ES-I3 (cell line): ENCODE measurements at regions not wholly inside any gene's neighbourhood (a gene's known extent, or its start where the extent isn't known, plus 50 kb on each side); places are given as distances from the start of the nearest gene placed in this dataset.
"Not testable (repeated sequence)": the region's sequence is repeated elsewhere in the genome, so short reads cannot be mapped to it uniquely, and the experiment has no call there.

Experiments
- H3K36me3 ChIP-seq: 2 replicates; pipeline ENCODE4 v1.6.1; 2013; ENCODE audit warnings: mild to moderate bottlenecking, low read length, control low read depth, moderate library complexity; ENCODE audit not compliant: insufficient read depth
- H3K4me1 ChIP-seq: 2 replicates; pipeline ENCODE4 v1.6.1; 2013; ENCODE audit warnings: mild to moderate bottlenecking, control low read depth, low read length; ENCODE audit not compliant: insufficient read depth
- H3K9ac ChIP-seq: 2 replicates; pipeline ENCODE4 v1.6.1; 2013; ENCODE audit warnings: low read depth, mild to moderate bottlenecking, low read length, moderate library complexity
- H3K9me3 ChIP-seq: 2 replicates; pipeline ENCODE4 v1.6.1; 2013; ENCODE audit warnings: mild to moderate bottlenecking, low read length, moderate library complexity; ENCODE audit not compliant: control insufficient read depth, insufficient read depth

GRCh38 chr2:17239550-17239949 lies 278.7 kb downstream of the RAD51AP2 start:
- Histone ChIP-seq H3K4me1 (no peaks in the 10 kb centered on the region), H3K9me3 (no peaks in the 10 kb centered on the region), H3K9ac (no peak overlapping the region), H3K36me3 (no peaks in the 10 kb centered on the region)

DNA sequence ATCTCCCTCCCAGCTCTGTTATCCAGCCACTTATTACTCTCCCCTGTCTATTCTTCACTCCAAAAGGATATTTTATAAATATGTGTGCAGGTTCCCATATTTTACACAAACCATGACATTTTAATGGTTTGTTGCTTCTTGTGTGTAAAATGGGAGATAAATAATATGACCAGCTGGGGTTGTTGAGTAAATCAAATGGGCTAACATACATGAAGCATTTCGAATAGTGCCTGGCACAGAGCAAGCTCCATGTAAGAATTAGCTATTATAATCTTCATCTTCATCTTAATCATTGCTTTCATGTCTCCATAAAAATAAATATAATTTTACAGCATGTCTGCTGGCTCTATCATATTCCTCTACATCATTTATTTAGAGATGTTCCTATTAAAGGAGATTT lies 283.1 kb downstream of the RAD51AP2 start:
- H3K36me3 ChIP-seq, result no peaks in the 10 kb centered on the region
- H3K4me1 ChIP-seq, result no peaks in the 10 kb centered on the region
- H3K9ac ChIP-seq, result no peak overlapping the region
- no peaks in the 10 kb centered on the region for H3K9me3 ChIP-seq

DNA sequence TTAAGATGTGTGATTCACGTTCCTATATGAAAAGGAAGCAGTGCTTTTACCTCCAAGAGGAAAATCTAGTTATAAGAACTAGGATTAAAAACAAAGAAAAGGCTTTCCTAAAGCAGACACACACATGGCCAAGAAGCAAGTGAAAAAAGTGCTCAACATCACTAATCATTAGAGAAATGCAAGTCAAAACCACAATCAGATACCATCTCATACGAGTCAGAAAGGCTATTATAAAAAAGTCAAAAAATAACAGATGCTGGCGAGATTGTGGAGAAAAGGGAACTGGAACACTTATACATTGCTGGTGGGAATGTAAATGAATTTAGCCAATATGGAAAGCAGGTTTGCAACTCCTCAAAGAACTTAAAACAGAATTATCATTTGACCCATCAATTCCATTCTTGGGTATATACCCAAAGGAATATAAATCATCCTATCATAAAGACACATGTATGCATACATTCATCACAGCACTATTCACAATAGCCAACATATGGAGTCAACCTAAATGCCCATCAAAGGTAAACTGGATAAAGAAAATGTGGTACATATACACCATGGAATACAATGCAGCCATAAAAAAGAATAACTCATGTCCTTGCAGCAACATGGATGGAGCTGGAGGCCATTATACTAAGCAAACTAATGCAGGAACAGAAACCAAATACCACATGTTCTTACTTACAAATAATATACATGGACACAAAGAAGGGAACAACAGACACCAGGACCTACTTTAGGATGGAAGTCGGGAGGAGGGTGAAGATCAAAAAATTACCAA lies 285.3 kb downstream of the RAD51AP2 start:
- H3K36me3 ChIP-seq, result no peaks in the 10 kb centered on the region
- H3K9ac ChIP-seq, result no peak overlapping the region

GRCh38 chr2:17231394-17231965 lies 286.8 kb downstream of the RAD51AP2 start:
- H3K36me3 ChIP-seq, result no peaks in the 10 kb centered on the region
- no peak overlapping the region for H3K9ac ChIP-seq
- H3K9me3 ChIP-seq, result no peaks in the 10 kb centered on the region
- H3K4me1 ChIP-seq, result no peaks in the 10 kb centered on the region

More for the DNA sequence above, 285.3 kb downstream of the RAD51AP2 start:
- H3K9me3 ChIP-seq, result no peaks in the 10 kb centered on the region
- H3K4me1 ChIP-seq, result no peaks in the 10 kb centered on the region

GRCh38 chr2:17229414-17229813 lies 288.8 kb downstream of the RAD51AP2 start:
- no peak overlapping the region for H3K9ac ChIP-seq
- H3K9me3 ChIP-seq, result no peaks in the 10 kb centered on the region
- H3K36me3 ChIP-seq, result no peaks in the 10 kb centered on the region

DNA sequence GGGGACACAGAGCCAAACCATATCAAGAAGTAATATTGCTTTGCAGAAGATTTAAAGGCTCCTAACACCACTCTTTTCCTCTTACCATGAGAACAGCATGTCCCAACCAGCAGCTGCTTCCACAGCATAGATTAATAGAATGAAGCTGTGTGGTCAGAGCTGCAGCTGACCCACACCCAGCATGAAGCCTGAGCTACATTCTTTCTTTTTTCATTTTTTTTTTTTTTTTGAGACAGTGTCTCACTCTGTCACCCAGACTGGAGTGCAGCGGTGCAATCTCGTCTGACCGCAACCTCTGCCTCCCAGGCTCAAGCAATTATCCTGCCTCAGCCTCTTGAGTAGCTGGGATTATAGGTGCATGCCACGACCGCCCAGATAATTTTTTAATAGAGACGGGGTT lies 289.8 kb downstream of the RAD51AP2 start:
- no peaks in the 10 kb centered on the region for H3K9me3 ChIP-seq
- H3K9ac ChIP-seq, result no peak overlapping the region
- no peaks in the 10 kb centered on the region for H3K36me3 ChIP-seq
- H3K4me1 ChIP-seq, result no peaks in the 10 kb centered on the region

More at GRCh38 chr2:17229414-17229813, 288.8 kb downstream of the RAD51AP2 start:
- H3K4me1 ChIP-seq, result no peaks in the 10 kb centered on the region

- no peaks in the 10 kb centered on the region for H3K9me3 ChIP-seq
- H3K4me1 ChIP-seq, result no peaks in the 10 kb centered on the region
- H3K9ac ChIP-seq, result no peak overlapping the region
- no peaks in the 10 kb centered on the region for H3K36me3 ChIP-seq
These were observed 290.4 kb downstream of the RAD51AP2 start for GRCh38 chr2:17227856-17228255.

DNA sequence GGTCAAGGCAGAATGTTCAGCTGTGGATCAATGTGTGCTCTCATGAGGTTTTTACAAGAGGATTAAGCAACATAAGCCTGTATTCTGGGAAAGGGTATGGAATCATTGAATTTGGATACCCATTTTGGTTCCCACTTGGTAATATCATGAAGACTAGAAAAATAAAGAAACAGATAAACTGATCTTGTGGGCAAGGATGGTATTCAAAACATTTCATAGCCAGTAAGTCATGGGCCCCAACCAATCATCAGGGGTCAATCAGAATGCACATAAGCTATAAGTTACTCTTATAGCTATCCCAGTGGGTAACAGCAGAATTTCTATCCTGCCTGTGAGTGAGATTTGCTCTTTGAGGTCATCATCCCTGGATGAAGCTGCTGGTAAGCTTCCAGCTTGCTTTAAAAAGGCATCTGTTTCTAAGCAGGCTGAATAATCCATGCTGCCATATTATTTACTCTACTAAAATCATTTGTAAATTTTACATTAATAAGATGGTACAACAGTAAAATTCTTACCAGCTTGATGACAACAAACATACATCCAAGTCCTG lies 291.2 kb downstream of the RAD51AP2 start:
- Histone ChIP-seq H3K4me1 (no peaks in the 10 kb centered on the region), H3K9ac (no peak overlapping the region), H3K9me3 (no peaks in the 10 kb centered on the region), H3K36me3 (no peaks in the 10 kb centered on the region)

- no peak overlapping the region for H3K9ac ChIP-seq
- H3K36me3 ChIP-seq, result no peaks in the 10 kb centered on the region
- no peaks in the 10 kb centered on the region for H3K9me3 ChIP-seq
- H3K4me1 ChIP-seq, result no peaks in the 10 kb centered on the region
These were observed 295.0 kb downstream of the RAD51AP2 start for GRCh38 chr2:17223211-17223610.

DNA sequence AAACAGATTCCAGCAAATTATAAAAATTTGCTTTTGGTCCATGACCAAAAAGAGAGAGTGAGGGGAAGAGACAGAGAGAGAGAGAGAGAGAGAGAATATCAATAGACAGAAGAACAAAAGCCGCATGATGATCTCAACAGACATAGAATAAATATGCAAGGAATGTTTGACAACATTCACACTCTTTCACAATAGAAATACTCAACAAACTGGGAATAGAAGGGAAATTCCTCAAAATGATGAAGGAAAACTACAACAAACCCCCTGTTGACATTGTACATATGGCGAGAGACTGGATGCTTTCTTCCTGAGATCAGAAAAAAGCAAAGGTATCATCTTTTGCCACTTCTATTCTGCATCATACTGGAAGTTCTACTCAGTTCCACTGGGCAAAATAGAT lies 309.7 kb downstream of the RAD51AP2 start:
- Histone ChIP-seq H3K9ac (no peak overlapping the region), H3K9me3 (no peaks in the 10 kb centered on the region), H3K4me1 (peaks cover 7% of the 10 kb centered on the region; the same call in 1 of the 2 replicates), H3K36me3 (no peaks in the 10 kb centered on the region)

DNA sequence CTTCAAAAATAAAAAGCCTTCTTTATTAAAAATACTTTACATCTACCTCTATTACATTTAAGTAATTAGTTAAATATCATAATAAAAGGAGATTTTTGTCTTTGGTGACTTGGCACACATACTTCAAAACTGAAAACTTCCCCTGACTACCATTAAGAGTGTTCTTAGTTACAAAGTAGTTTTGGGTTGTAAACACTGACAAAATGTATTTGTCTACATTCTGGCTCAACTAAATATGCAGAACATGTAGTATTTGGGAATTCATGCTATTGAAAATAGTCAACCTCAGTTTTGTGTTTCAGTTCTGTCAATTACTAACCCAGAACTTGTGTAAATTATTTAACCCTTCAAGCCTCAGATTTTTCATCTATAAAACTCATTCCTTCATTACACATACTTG lies 311.5 kb downstream of the RAD51AP2 start:
- Histone ChIP-seq H3K9me3 (no peaks in the 10 kb centered on the region), H3K4me1 (peaks cover 7% of the 10 kb centered on the region; the same call in 1 of the 2 replicates), H3K9ac (no peak overlapping the region), H3K36me3 (no peaks in the 10 kb centered on the region)

DNA sequence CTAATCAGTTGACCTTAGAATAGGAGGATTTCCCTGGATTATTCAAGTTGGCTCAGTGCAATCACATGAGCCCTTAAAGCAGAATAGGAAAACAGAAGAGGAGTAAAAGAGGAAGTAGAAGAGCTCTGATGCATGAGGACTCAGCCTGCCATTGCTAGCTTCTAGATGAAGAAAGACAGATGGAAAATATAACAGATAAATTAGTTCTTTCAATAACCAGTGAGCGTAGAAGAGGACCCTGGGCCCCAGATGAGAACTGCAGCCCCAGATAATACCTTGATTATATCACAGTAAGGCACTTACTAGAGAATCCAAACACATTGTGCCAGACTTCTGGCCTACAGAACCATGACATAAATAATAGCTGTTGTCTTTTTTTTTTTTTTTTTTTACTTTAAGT lies 314.0 kb downstream of the RAD51AP2 start:
- not testable (repeated sequence) for H3K9ac ChIP-seq, H3K9me3 ChIP-seq, H3K4me1 ChIP-seq, H3K36me3 ChIP-seq

GRCh38 chr2:17202628-17203027 lies 315.6 kb downstream of the RAD51AP2 start:
- H3K9me3 ChIP-seq, H3K9ac ChIP-seq, H3K4me1 ChIP-seq, H3K36me3 ChIP-seq: not testable (repeated sequence)

DNA sequence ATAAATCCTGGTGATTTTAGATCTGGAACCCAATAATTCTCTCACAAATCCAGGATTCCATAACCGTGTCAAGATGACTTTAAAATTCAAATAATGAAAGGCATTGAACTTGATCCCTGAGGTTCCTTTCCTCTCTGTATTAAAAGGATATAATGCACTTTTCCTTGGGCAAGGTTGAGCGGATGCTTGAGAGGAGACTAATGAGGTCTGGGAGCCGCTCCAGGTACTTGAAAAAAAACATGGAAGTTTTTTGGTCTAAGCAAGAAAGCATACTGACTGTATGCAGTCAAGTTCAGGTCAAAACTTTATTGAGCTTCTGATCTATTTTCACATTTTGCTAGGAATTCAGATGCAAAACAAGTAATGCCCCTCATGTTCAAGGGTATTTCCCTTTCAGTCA lies 318.5 kb downstream of the RAD51AP2 start:
- no peaks in the 10 kb centered on the region for H3K9me3 ChIP-seq
- H3K9ac ChIP-seq, result no peak overlapping the region
- no peaks in the 10 kb centered on the region for H3K4me1 ChIP-seq
- H3K36me3 ChIP-seq, result no peaks in the 10 kb centered on the region

DNA sequence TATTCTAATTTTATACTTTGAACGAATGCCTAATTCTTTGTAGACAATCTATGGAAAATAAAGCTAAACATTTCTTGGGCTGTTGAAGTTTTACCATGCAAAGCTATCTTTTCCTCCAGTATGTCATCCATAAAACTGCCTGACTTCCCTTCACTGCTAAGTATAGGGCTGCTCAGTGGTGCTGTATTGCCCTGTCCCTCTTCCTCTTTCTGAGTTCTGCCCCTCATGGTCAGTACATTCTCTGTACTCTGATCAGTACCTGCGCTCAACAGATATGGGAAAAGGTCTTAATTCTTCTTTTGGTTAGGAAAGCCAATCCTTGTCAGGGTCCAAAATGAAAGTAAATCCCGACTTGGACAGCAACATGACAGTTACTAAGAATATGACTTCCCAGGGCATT lies 321.9 kb downstream of the RAD51AP2 start:
- H3K36me3 ChIP-seq, result no peaks in the 10 kb centered on the region

More for the DNA sequence above, 321.9 kb downstream of the RAD51AP2 start:
- Histone ChIP-seq H3K9me3 (no peaks in the 10 kb centered on the region), H3K4me1 (no peaks in the 10 kb centered on the region), H3K9ac (no peak overlapping the region)
